ENCODE measurements at regions not wholly inside any gene's neighbourhood (a gene's known extent, or its start where the extent isn't known, plus 50 kb on each side); places are given as distances from the start of the nearest gene placed in this dataset.

DNA sequence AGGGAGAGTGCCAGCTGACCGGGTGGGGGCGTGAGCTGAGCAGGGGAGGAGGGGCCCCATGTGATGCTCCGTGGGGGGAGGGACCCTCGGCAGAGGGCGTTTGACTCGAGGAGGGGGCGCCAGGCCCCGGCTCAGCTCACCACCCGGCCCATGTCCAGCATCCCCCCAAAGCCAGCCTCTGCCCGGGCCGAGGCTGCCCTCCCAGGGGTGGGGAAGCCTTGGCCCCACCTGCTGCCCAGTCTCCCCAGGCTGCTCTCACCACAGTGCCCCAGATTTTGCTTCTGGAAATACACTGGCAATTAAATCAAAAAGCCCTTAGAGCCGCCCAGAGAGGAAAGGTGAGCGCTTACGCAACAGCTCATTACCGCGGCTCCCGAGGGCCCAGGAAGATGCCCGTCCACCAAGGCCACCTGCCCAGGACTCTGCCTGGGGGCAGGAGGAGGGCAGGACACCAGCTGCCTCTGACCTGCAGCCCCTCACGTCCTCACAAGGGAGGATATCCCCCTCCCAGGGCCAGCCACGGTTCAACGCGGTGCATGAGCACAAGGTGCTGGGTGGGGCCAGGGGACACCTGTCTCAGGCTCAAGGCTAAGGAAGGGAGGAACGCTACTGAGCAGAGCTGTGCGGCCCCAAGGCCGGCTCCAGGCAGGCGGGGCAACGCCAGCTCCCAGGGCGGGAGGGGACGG lies 70.0 kb upstream of the INPP5A start:
- Histone ChIP-seq H3K4me1 (ENCODE audit: control insufficient read depth, insufficient read depth, low read length) (peaks cover 13% of the 10 kb centered on the region), H3K9me3 (ENCODE audit: control insufficient read depth, low read length) (peaks cover 13% of the 10 kb centered on the region), H3K36me3 (ENCODE audit: control insufficient read depth, insufficient read depth, low read length, severe bottlenecking) (no peaks in the 10 kb centered on the region), H3K9ac (ENCODE audit: low read length) (no peak overlapping the region), H3K27me3 (replicated peaks; ENCODE audit: control insufficient read depth, insufficient read depth, low read length) (peaks cover 5% of the 10 kb centered on the region), H3K4me3 (ENCODE audit: low read length) (no peak overlapping the region)
- DNase-seq (ENCODE audit: low read depth), result no peak

- DNase-seq (ENCODE audit: low read depth), result no peak
- Histone ChIP-seq H3K36me3 (ENCODE audit: control insufficient read depth, insufficient read depth, low read length, severe bottlenecking) (no peaks in the 10 kb centered on the region), H3K4me3 (ENCODE audit: low read length) (no peak overlapping the region), H3K9me3 (ENCODE audit: control insufficient read depth, low read length) (peaks cover 13% of the 10 kb centered on the region), H3K4me1 (ENCODE audit: control insufficient read depth, insufficient read depth, low read length) (peaks cover 13% of the 10 kb centered on the region), H3K27me3 (replicated peaks; ENCODE audit: control insufficient read depth, insufficient read depth, low read length) (peaks cover 5% of the 10 kb centered on the region), H3K9ac (ENCODE audit: low read length) (no peak overlapping the region)
These were observed 69.4 kb upstream of the INPP5A start for GRCh38 chr10:132468216-132468615.

- peaks cover 5% of the 10 kb centered on the region for H3K27me3 ChIP-seq (replicated peaks; ENCODE audit: control insufficient read depth, insufficient read depth, low read length)
- no peaks in the 10 kb centered on the region for H3K36me3 ChIP-seq (ENCODE audit: control insufficient read depth, insufficient read depth, low read length, severe bottlenecking)
- no peak for DNase-seq (ENCODE audit: low read depth)
- H3K9me3 ChIP-seq (ENCODE audit: control insufficient read depth, low read length), result peaks cover 13% of the 10 kb centered on the region
- H3K9ac ChIP-seq (ENCODE audit: low read length), result no peak overlapping the region
- H3K4me3 ChIP-seq (ENCODE audit: low read length), result no peak overlapping the region
- peaks cover 13% of the 10 kb centered on the region for H3K4me1 ChIP-seq (ENCODE audit: control insufficient read depth, insufficient read depth, low read length)
These were observed 68.9 kb upstream of the INPP5A start for GRCh38 chr10:132468651-132469050.

DNA sequence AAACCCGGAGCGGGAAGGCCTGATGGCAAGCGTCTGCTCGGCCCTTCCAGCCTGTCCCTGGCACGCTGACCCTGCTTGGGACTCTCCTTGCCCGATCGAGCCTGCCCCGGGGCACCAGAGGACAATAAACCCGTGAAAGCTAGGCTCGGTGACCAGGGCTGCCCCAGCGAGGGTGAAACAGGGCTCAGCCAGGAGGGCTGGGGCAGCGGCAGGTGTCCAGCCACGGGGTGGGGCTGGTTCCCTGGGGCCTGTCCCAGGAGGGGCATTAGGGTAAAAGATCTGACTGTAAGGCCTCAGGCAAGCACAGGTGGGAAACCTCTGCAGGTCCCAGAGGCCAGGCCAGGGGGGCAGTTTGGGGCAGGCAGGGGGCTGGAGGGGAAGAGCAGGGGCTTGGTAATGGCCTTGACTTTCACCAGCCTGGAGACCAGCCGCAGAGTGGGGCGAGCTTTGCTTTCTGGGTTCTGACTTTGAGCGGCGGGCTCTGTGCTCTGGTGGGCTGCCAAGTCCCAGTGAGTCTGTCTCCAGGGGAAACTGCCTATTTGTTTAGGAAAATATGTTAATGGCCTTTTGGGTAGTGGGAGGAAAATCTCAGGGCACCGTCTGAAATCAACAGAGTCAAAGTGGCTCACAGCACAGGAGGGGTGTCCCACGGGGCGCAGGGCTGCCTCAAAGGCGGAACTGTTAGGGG lies 68.2 kb upstream of the INPP5A start:
- H3K27me3 ChIP-seq (replicated peaks; ENCODE audit: control insufficient read depth, insufficient read depth, low read length), result peaks cover 5% of the 10 kb centered on the region
- no peak overlapping the region for H3K9ac ChIP-seq (ENCODE audit: low read length)
- H3K4me3 ChIP-seq (ENCODE audit: low read length), result no peak overlapping the region
- H3K36me3 ChIP-seq (ENCODE audit: control insufficient read depth, insufficient read depth, low read length, severe bottlenecking), result no peaks in the 10 kb centered on the region
- peaks cover 13% of the 10 kb centered on the region for H3K9me3 ChIP-seq (ENCODE audit: control insufficient read depth, low read length)
- no peak for DNase-seq (ENCODE audit: low read depth)
- H3K4me1 ChIP-seq (ENCODE audit: control insufficient read depth, insufficient read depth, low read length), result peaks cover 6% of the 10 kb centered on the region

- no peak for DNase-seq (ENCODE audit: low read depth)
- H3K4me1 ChIP-seq (ENCODE audit: control insufficient read depth, insufficient read depth, low read length), result no peaks in the 10 kb centered on the region
- H3K9ac ChIP-seq (ENCODE audit: low read length), result no peak overlapping the region
- peaks cover 13% of the 10 kb centered on the region for H3K9me3 ChIP-seq (ENCODE audit: control insufficient read depth, low read length)
- H3K4me3 ChIP-seq (ENCODE audit: low read length), result no peak overlapping the region
- H3K27me3 ChIP-seq (replicated peaks; ENCODE audit: control insufficient read depth, insufficient read depth, low read length), result peaks cover 12% of the 10 kb centered on the region
- H3K36me3 ChIP-seq (ENCODE audit: control insufficient read depth, insufficient read depth, low read length, severe bottlenecking), result no peaks in the 10 kb centered on the region
These were observed 67.0 kb upstream of the INPP5A start for GRCh38 chr10:132470410-132471124.

GRCh38 chr10:132471125-132471451 lies 66.5 kb upstream of the INPP5A start:
- peaks cover 17% of the 10 kb centered on the region for H3K27me3 ChIP-seq (replicated peaks; ENCODE audit: control insufficient read depth, insufficient read depth, low read length)
- DNase-seq (ENCODE audit: low read depth), result no peak
- H3K36me3 ChIP-seq (ENCODE audit: control insufficient read depth, insufficient read depth, low read length, severe bottlenecking), result no peaks in the 10 kb centered on the region

DNA sequence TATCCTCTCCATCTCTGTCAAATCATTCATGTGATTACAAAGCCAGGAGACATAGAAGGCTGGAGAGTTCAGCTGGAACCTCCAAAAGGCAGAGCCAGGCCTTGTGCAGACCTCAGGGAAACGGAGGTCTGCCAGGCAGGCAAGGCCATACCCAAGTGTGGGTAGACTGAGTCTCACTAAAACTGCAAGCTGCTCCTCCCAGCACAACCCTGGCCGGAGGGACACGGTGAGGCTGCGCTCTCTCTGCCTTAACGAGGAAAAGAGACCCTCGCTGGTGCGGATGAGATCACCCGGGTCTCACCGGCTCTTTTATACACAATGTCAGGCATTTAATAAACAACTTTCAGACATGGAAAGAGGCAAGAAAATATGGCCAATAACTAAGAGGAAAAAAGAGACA lies 66.1 kb upstream of the INPP5A start:
- Histone ChIP-seq H3K36me3 (ENCODE audit: control insufficient read depth, insufficient read depth, low read length, severe bottlenecking) (no peaks in the 10 kb centered on the region), H3K4me1 (ENCODE audit: control insufficient read depth, insufficient read depth, low read length) (no peaks in the 10 kb centered on the region), H3K9me3 (ENCODE audit: control insufficient read depth, low read length) (peaks cover 13% of the 10 kb centered on the region), H3K4me3 (ENCODE audit: low read length) (no peak overlapping the region), H3K27me3 (replicated peaks; ENCODE audit: control insufficient read depth, insufficient read depth, low read length) (peaks cover 21% of the 10 kb centered on the region), H3K9ac (ENCODE audit: low read length) (no peak overlapping the region)
- DNase-seq (ENCODE audit: low read depth), result no peak

More at GRCh38 chr10:132471125-132471451, 66.5 kb upstream of the INPP5A start:
- Histone ChIP-seq H3K9me3 (ENCODE audit: control insufficient read depth, low read length) (peaks cover 13% of the 10 kb centered on the region), H3K4me3 (ENCODE audit: low read length) (no peak overlapping the region), H3K9ac (ENCODE audit: low read length) (no peak overlapping the region), H3K4me1 (ENCODE audit: control insufficient read depth, insufficient read depth, low read length) (no peaks in the 10 kb centered on the region)

- Histone ChIP-seq H3K27me3 (replicated peaks; ENCODE audit: control insufficient read depth, insufficient read depth, low read length) (peaks cover 50% of the 10 kb centered on the region), H3K4me1 (ENCODE audit: control insufficient read depth, insufficient read depth, low read length) (no peaks in the 10 kb centered on the region), H3K9ac (ENCODE audit: low read length) (no peak overlapping the region), H3K36me3 (ENCODE audit: control insufficient read depth, insufficient read depth, low read length, severe bottlenecking) (no peaks in the 10 kb centered on the region), H3K4me3 (ENCODE audit: low read length) (no peak overlapping the region), H3K9me3 (ENCODE audit: control insufficient read depth, low read length) (peaks cover 13% of the 10 kb centered on the region)
- DNase-seq (ENCODE audit: low read depth), result no peak
These were observed 62.5 kb upstream of the INPP5A start for GRCh38 chr10:132475086-132475485.

DNA sequence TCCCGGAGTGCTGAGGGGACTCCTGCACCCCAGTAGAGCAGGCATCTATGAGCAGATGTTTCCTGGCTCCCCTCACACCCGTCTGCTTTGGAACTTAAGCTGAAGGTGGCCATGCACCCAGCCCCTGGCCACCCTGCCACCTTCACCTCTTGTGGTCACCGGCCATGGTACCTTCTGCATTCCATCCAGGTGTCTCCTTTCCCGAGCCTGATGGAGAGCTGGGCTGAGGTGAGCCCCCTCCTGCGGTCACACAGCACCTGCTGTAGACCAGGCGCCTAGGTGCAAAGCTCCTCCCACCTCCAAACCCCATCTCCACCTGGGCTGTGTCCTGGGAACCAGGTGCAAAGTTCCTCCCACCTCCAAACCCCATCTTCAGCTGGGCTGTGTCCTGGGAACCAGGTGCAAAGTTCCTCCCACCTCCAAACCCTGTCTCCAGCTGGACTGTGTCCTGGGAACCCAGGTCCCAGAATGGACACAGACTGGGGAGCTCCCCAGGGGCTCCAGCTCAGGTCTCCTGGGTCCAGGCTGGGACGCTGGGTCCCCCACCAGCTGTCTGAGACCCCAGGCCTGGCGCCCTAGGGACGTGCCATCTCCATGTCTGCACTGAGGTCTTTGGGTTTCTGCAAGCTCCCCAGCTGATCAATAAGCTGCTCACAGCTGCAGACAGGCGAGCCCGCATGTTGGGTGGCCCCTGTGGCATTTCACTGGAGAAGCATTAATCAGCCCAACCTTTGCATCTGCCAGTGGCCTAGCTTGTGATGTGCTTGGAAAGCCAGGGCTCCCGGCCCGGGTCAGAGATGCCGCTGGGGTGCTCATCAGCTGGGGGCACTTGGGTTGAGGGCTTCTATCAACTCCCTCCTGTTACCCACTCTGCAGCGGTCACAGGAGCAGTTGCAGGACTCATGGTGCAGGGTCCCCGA lies 61.2 kb upstream of the INPP5A start:
- no peaks in the 10 kb centered on the region for H3K4me1 ChIP-seq (ENCODE audit: control insufficient read depth, insufficient read depth, low read length)
- H3K9ac ChIP-seq (ENCODE audit: low read length), result no peak overlapping the region
- H3K27me3 ChIP-seq (replicated peaks; ENCODE audit: control insufficient read depth, insufficient read depth, low read length), result peaks cover 54% of the 10 kb centered on the region
- H3K4me3 ChIP-seq (ENCODE audit: low read length), result no peak overlapping the region
- peaks cover 9% of the 10 kb centered on the region for H3K9me3 ChIP-seq (ENCODE audit: control insufficient read depth, low read length)
- no peaks in the 10 kb centered on the region for H3K36me3 ChIP-seq (ENCODE audit: control insufficient read depth, insufficient read depth, low read length, severe bottlenecking)
- no peak for DNase-seq (ENCODE audit: low read depth)

GRCh38 chr10:132477066-132477397 lies 60.6 kb upstream of the INPP5A start:
- DNase-seq (ENCODE audit: low read depth), result no peak
- Histone ChIP-seq H3K9ac (ENCODE audit: low read length) (no peak overlapping the region), H3K27me3 (replicated peaks; ENCODE audit: control insufficient read depth, insufficient read depth, low read length) (peaks cover 54% of the 10 kb centered on the region)

More at GRCh38 chr10:132477066-132477397, 60.6 kb upstream of the INPP5A start:
- H3K9me3 ChIP-seq (ENCODE audit: control insufficient read depth, low read length), result peaks cover 2% of the 10 kb centered on the region
- H3K4me3 ChIP-seq (ENCODE audit: low read length), result no peak overlapping the region
- no peaks in the 10 kb centered on the region for H3K36me3 ChIP-seq (ENCODE audit: control insufficient read depth, insufficient read depth, low read length, severe bottlenecking)
- peaks cover 5% of the 10 kb centered on the region for H3K4me1 ChIP-seq (ENCODE audit: control insufficient read depth, insufficient read depth, low read length)
